GM12864 (cell line): ENCODE measurements at regions not wholly inside any gene's neighbourhood (a gene's known extent, or its start where the extent isn't known, plus 50 kb on each side); places are given as distances from the start of the nearest gene placed in this dataset.

Experiments used
- DNase-seq: peaks from one replicate; pipeline ENCODE4 v3.0.0-alpha.2; 2011; ENCODE audit warnings: low read depth
- H3K4me3 ChIP-seq: 2 replicates; pipeline ENCODE4 v1.5.1; 2011; ENCODE audit warnings: mild to moderate bottlenecking, low read depth, low read length, control low read depth
- CTCF ChIP-seq: IDR thresholded peaks from 2 replicates; pipeline ENCODE4 v1.5.1; 2011; ENCODE audit warnings: low read depth, mild to moderate bottlenecking, moderate library complexity, low read length, control low read depth, inconsistent platforms; ENCODE audit errors: missing control alignments

GRCh38 chr2:153394686-153395085, 83.9 kb downstream of the RPRM start:
- DNase-seq = no peak
- no peak overlapping the region for H3K4me3 ChIP-seq
- no peak for TF ChIP-seq CTCF

GRCh38 chr2:153394247-153394646, 84.3 kb downstream of the RPRM start:
- no peak overlapping the region for H3K4me3 ChIP-seq
- no peak for DNase-seq
- TF ChIP-seq CTCF = no peak

GRCh38 chr2:153393518-153393917, 85.0 kb downstream of the RPRM start:
- no peak for DNase-seq
- no peak for TF ChIP-seq CTCF
- H3K4me3 ChIP-seq = no peak overlapping the region

- TF ChIP-seq CTCF = no peak
- H3K4me3 ChIP-seq = no peak overlapping the region
- no peak for DNase-seq
Observed at GRCh38 chr2:153391131-153391530, 87.4 kb downstream of the RPRM start.

GRCh38 chr2:153388246-153388645, 90.3 kb downstream of the RPRM start:
- no peak overlapping the region for H3K4me3 ChIP-seq
- DNase-seq = no peak
- TF ChIP-seq CTCF = no peak

- no peak overlapping the region for H3K4me3 ChIP-seq
- no peak for DNase-seq
- TF ChIP-seq CTCF = no peak
Observed at GRCh38 chr2:153387203-153387602, 91.4 kb downstream of the RPRM start.

GRCh38 chr2:153386481-153386897, 92.1 kb downstream of the RPRM start:
- H3K4me3 ChIP-seq = no peak overlapping the region
- no peak for TF ChIP-seq CTCF
- no peak for DNase-seq
